K562 (cell line): ENCODE measurements at regions not wholly inside any gene's neighbourhood (a gene's known extent, or its start where the extent isn't known, plus 50 kb on each side); places are given as distances from the start of the nearest gene placed in this dataset.

ENCODE experiments used
- E2F1 ChIP-seq: sonication (generic); formaldehyde crosslinking; IDR thresholded peaks from 2 replicates; pipeline ENCODE4 v1.8.1; 2023; ENCODE audit warnings: mild to moderate bottlenecking, missing genetic modification reagents, moderate library complexity
- EZH2 ChIP-seq: IDR thresholded peaks from 2 replicates; pipeline ENCODE4 v1.6.1; 2012; ENCODE audit warnings: low read depth, mild to moderate bottlenecking, inconsistent platforms, low read length, borderline replicate concordance
- HBP1 ChIP-seq: fragments of 450-650 bp; formaldehyde crosslinking; IDR thresholded peaks from 2 replicates; pipeline ENCODE4 v1.4.0; 2022; ENCODE audit warnings: missing genetic modification characterization
- ZNF507 ChIP-seq: conservative IDR thresholded peaks from 2 replicates; pipeline ENCODE4 v1.6.1; 2017; ENCODE audit warnings: missing genetic modification characterization, missing compliant biosample characterization

GRCh38 chr6:91213229-91213901 lies 626.5 kb upstream of the MAP3K7 start:
- TF ChIP-seq HBP1 = no peak
- no peak for TF ChIP-seq ZNF507
- TF ChIP-seq EZH2 = no peak
- no peak for TF ChIP-seq E2F1 (CRISPR knock-in tag)
